SU-DHL-6 (cell line): ENCODE measurements at regions not wholly inside any gene's neighbourhood (a gene's known extent, or its start where the extent isn't known, plus 50 kb on each side); places are given as distances from the start of the nearest gene placed in this dataset.

Source experiments
- H2AFZ ChIP-seq: fragments of 200-600 bp; sonication (generic); 2 replicates; pipeline ENCODE4 v1.6.1; 2014; ENCODE audit warnings: low read depth, mild to moderate bottlenecking, moderate library complexity, mixed read lengths, antibody characterized with exemption, low read length; ENCODE audit not compliant: severe bottlenecking
- H3F3A ChIP-seq: fragments of 200-600 bp; shearing (Covaris generic); 2 replicates; pipeline ENCODE4 v1.6.0; 2016; ENCODE audit warnings: antibody characterized with exemption, mild to moderate bottlenecking; ENCODE audit not compliant: insufficient read depth
- H3K27ac ChIP-seq: fragments of 200-600 bp; sonication (generic); 2 replicates; pipeline ENCODE4 v1.5.1; 2016; ENCODE audit warnings: low read depth, mild to moderate bottlenecking, low read length, moderate library complexity, mixed read lengths
- H3K27me3 ChIP-seq: fragments of 200-600 bp; sonication (generic), shearing (Covaris generic); 2 replicates; pipeline ENCODE4 v1.6.0; 2014; ENCODE audit warnings: mild to moderate bottlenecking, low read length
- H3K36me3 ChIP-seq: fragments of 200-600 bp; sonication (generic); 2 replicates; pipeline ENCODE4 v1.6.1; 2014; ENCODE audit warnings: mild to moderate bottlenecking, low read length, mixed read lengths
- H3K4me2 ChIP-seq: fragments of 300-600, 200-600 bp; shearing (Covaris generic), sonication (generic); 2 replicates; pipeline ENCODE4 v1.6.0; 2014; ENCODE audit warnings: low read length, low read depth, mild to moderate bottlenecking; ENCODE audit not compliant: poor library complexity, severe bottlenecking
- H3K4me3 ChIP-seq: fragments of 200-600 bp; sonication (generic); 2 replicates; pipeline ENCODE4 v1.5.1; 2014; ENCODE audit warnings: antibody characterized with exemption, low read length, mild to moderate bottlenecking, mixed read lengths; ENCODE audit not compliant: insufficient read depth, poor library complexity, severe bottlenecking
- H3K79me2 ChIP-seq: fragments of 200-600 bp; sonication (generic); 2 replicates; pipeline ENCODE4 v1.6.1; 2014; ENCODE audit warnings: mild to moderate bottlenecking, low read length, moderate library complexity; ENCODE audit not compliant: insufficient read depth
- H3K9ac ChIP-seq: fragments of 200-600 bp; sonication (generic); 2 replicates; pipeline ENCODE4 v1.7.0; 2014; ENCODE audit warnings: mild to moderate bottlenecking, low read length
- H3K9me2 ChIP-seq: fragments of 200-600 bp; sonication (generic); replicated peaks from 2 replicates; pipeline ENCODE4 v1.6.1; 2014; ENCODE audit warnings: low read length; ENCODE audit not compliant: insufficient read depth
- H3K9me3 ChIP-seq: fragments of 200-600 bp; sonication (generic); 2 replicates; pipeline ENCODE4 v1.6.1; 2014; ENCODE audit warnings: low read length, mixed read lengths; ENCODE audit not compliant: insufficient read depth
- H4K20me1 ChIP-seq: fragments of 200-600 bp; sonication (generic); 2 replicates; pipeline ENCODE4 v1.6.1; 2014; ENCODE audit warnings: low read depth, mild to moderate bottlenecking, antibody characterized with exemption, low read length, moderate library complexity, mixed read lengths
- EZH2phosphoT487 ChIP-seq: fragments of 200-600 bp; sonication (generic), shearing (Covaris generic); conservative IDR thresholded peaks from 2 replicates; pipeline ENCODE4 v1.6.1; 2018; ENCODE audit warnings: mild to moderate bottlenecking, antibody characterized with exemption, low read length, moderate library complexity, mixed read lengths
- TF ChIP-seq, protein P1 (sequence below): fragments of 200-600 bp; sonication (generic); IDR thresholded peaks from one replicate; pipeline ENCODE4 v1.5.1; 2017; ENCODE audit warnings: antibody characterized with exemption, mild to moderate bottlenecking, low read length, moderate library complexity; ENCODE audit not compliant: insufficient read depth, poor library complexity, severe bottlenecking

DNA sequence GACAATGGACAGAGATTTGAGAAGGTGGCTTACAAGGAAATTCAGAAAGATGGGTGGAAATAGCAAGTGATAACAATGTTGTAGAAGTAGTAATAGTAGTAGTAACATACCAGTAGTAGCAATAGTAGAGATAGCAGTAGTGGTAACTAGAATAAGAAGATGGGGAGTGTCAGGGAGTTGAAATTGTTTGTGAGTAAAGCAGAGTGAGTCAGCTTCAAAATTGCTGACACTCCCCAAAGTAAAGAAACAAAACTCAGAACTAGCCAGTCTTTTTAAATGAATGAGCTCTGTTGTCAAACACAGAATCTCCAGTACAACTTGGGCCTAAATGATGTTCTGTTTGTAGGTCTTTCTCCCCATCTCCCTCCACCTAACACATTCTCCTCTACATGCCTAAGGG is 1040.9 kb downstream of the CBLN2 start:
- Histone ChIP-seq H2AFZ (peak overlapping the region; percentile 13), H3K79me2 (no peaks in the 10 kb centered on the region), H3K36me3 (no peaks in the 10 kb centered on the region), H3K9me2 (no peaks in the 10 kb centered on the region), H4K20me1 (no peaks in the 10 kb centered on the region), H3F3A (no peaks in the 10 kb centered on the region), H3K9me3 (0 out of 2 replicates have a peak, but pooled peaks cover 4% of the 10 kb centered on the region), H3K9ac (no peak overlapping the region), H3K27me3 (no peaks in the 10 kb centered on the region), H3K27ac (no peak overlapping the region), H3K4me3 (no peak overlapping the region), H3K4me2 (no peak overlapping the region)
- TF ChIP-seq, protein P1, sequence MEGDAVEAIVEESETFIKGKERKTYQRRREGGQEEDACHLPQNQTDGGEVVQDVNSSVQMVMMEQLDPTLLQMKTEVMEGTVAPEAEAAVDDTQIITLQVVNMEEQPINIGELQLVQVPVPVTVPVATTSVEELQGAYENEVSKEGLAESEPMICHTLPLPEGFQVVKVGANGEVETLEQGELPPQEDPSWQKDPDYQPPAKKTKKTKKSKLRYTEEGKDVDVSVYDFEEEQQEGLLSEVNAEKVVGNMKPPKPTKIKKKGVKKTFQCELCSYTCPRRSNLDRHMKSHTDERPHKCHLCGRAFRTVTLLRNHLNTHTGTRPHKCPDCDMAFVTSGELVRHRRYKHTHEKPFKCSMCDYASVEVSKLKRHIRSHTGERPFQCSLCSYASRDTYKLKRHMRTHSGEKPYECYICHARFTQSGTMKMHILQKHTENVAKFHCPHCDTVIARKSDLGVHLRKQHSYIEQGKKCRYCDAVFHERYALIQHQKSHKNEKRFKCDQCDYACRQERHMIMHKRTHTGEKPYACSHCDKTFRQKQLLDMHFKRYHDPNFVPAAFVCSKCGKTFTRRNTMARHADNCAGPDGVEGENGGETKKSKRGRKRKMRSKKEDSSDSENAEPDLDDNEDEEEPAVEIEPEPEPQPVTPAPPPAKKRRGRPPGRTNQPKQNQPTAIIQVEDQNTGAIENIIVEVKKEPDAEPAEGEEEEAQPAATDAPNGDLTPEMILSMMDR: no peak
- no peak for TF ChIP-seq EZH2phosphoT487

DNA sequence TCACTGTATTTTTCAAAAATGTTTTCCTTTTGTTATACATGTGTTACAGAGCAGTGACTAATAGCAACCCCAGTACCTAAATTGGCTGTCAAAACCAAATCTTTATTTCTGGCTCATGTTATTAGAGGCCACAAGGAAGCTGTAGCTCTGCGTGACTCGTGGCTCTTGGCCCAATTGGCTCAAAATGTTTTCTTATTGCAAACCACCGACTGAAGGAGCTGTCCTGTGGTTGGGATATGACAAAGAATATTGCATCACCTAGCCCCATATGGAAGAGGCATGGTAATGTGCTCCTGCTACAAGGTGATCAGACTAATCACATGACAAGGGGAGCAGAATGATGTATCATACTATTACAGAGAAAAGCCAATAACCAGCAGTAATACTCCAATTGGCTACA is 1058.5 kb downstream of the CBLN2 start:
- TF ChIP-seq EZH2phosphoT487: no peak
- TF ChIP-seq, protein P1: no peak
- H3K27ac ChIP-seq: no peak overlapping the region
- no peaks in the 10 kb centered on the region for H4K20me1 ChIP-seq
- H3K9ac ChIP-seq: no peak overlapping the region
- no peaks in the 10 kb centered on the region for H3K79me2 ChIP-seq
- no peaks in the 10 kb centered on the region for H3K9me2 ChIP-seq
- H3K4me3 ChIP-seq: no peak overlapping the region
- H3F3A ChIP-seq: no peaks in the 10 kb centered on the region
- no peaks in the 10 kb centered on the region for H3K36me3 ChIP-seq
- H3K4me2 ChIP-seq: no peak overlapping the region
- H3K9me3 ChIP-seq: no peaks in the 10 kb centered on the region
- H2AFZ ChIP-seq: peak overlapping the region; percentile 43
- H3K27me3 ChIP-seq: no peaks in the 10 kb centered on the region

DNA sequence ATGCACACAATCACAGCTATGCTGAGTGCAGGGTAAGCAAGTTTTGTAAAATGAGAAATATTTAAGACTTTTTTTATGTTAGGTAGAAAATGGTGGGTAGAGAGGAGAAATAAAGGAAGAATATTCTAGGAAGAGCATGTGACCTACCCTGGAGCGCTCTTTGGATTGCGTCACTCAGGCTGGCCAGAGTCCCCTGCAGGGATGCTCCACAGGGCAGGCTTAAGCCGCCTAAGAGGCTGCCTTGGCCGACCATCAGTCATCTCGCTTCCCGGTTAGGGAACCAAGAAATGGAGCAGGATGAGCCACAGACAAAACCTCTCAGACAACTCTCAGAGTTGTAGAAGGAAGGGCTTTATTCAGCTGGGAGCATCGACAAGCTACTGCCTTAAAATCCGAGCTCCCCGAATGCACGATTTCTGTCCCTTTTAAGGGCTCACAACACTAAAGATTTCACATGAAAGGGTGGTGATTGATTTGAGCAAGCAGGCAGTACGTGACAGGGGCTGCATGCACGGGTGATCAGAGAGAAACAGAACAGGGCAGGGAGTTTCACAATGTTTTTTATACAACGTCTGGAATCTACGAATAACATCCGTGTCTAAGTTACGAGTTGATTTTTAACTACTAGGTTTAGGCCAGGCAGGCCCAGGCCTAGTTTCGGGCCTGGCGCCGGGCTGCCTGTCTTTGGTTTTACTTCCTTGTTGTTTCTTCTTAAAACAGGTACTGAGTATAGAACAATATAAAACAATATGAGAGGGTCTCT is 1072.0 kb downstream of the CBLN2 start:
- Histone ChIP-seq H3K4me3 (no peak overlapping the region), H3K4me2 (no peak overlapping the region), H3K79me2 (no peaks in the 10 kb centered on the region), H3K27ac (no peak overlapping the region), H2AFZ (peak overlapping the region; percentile 77), H3K36me3 (no peaks in the 10 kb centered on the region), H3K27me3 (no peaks in the 10 kb centered on the region), H3K9ac (no peak overlapping the region), H4K20me1 (no peaks in the 10 kb centered on the region), H3K9me2 (no peaks in the 10 kb centered on the region), H3F3A (no peaks in the 10 kb centered on the region), H3K9me3 (no peaks in the 10 kb centered on the region)
- TF ChIP-seq EZH2phosphoT487: no peak
- TF ChIP-seq, protein P1: no peak
